ENCODE measurements at regions not wholly inside any gene's neighbourhood (a gene's known extent, or its start where the extent isn't known, plus 50 kb on each side); places are given as distances from the start of the nearest gene placed in this dataset.
A peak's percentile ranks its signal among the peaks of the same experiment; 100 is the strongest.

GRCh38 chr18:10053861-10054260 lies 140.0 kb downstream of the VAPA start:
- no peak for TF ChIP-seq CTCF (IDR thresholded peaks at IDR 0.05)
- DNase-seq: no peak
- H3K27me3 ChIP-seq: no peaks in the 10 kb centered on the region
- H3K9ac ChIP-seq (ENCODE audit: low read depth in 2 of 2, low read length in 2 of 2): no peak overlapping the region
- intact Hi-C loops (cut with DNase I): no loop called here
- H3K4me3 ChIP-seq: no peak overlapping the region
- no peaks in the 10 kb centered on the region for H3K36me3 ChIP-seq
- H3K27ac ChIP-seq: no peak overlapping the region
- no peaks in the 10 kb centered on the region for H3K9me3 ChIP-seq
- H3K4me1 ChIP-seq: no peaks in the 10 kb centered on the region

- no peaks in the 10 kb centered on the region for H3K36me3 ChIP-seq
- H3K27me3 ChIP-seq: no peaks in the 10 kb centered on the region
- no peak overlapping the region for H3K9ac ChIP-seq (ENCODE audit: low read depth in 2 of 2, low read length in 2 of 2)
- DNase-seq: no peak
- no peak for TF ChIP-seq CTCF (IDR thresholded peaks at IDR 0.05)
- H3K27ac ChIP-seq: no peak overlapping the region
- intact Hi-C loops (cut with DNase I): no loop called here
- no peaks in the 10 kb centered on the region for H3K4me1 ChIP-seq
- no peaks in the 10 kb centered on the region for H3K9me3 ChIP-seq
- no peak overlapping the region for H3K4me3 ChIP-seq
These were observed 140.6 kb downstream of the VAPA start for GRCh38 chr18:10054366-10054765.

- Histone ChIP-seq H3K9ac (ENCODE audit: low read depth in 2 of 2, low read length in 2 of 2) (no peak overlapping the region), H3K9me3 (no peaks in the 10 kb centered on the region), H3K4me1 (no peaks in the 10 kb centered on the region), H3K27ac (no peak overlapping the region), H3K4me3 (no peak overlapping the region), H3K27me3 (no peaks in the 10 kb centered on the region), H3K36me3 (no peaks in the 10 kb centered on the region)
- intact Hi-C loops (cut with DNase I): no loop called here
- no peak for TF ChIP-seq CTCF (IDR thresholded peaks at IDR 0.05)
- no peak for DNase-seq
These were observed 141.4 kb downstream of the VAPA start for GRCh38 chr18:10055125-10055750.

- no peak for TF ChIP-seq CTCF (IDR thresholded peaks at IDR 0.05)
- Histone ChIP-seq H3K27ac (no peak overlapping the region), H3K4me3 (no peak overlapping the region), H3K9ac (ENCODE audit: low read depth in 2 of 2, low read length in 2 of 2) (no peak overlapping the region), H3K36me3 (no peaks in the 10 kb centered on the region), H3K9me3 (no peaks in the 10 kb centered on the region), H3K27me3 (no peaks in the 10 kb centered on the region), H3K4me1 (no peaks in the 10 kb centered on the region)
- intact Hi-C loops (cut with DNase I): no loop called here
- DNase-seq: no peak
These were observed 142.7 kb downstream of the VAPA start for GRCh38 chr18:10056506-10056905.

DNA sequence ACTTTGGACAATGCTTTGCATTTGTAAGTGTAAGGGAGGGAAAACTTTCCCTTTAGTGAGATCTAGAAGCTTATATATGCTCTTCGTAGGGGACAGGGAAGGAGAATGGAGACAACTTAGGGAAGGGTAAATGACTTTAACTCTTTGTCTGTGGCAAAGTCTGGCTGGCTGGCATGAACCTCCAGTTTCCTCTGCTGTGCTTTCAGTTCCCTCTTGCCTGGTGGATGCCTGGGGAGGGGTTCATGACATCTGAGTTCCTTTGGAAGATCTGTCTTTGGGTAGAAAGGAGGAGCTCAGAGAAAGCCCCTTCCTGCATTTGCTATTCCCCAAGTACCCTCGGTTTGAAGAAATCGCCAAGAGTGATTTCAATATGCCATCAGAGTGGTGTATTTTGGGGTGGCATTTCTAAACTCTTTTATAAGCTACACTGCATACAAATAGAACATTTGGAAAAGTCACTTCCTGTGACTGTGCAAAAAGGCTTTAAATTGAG lies 143.6 kb downstream of the VAPA start:
- intact Hi-C loops (cut with DNase I): no loop called here
- Histone ChIP-seq H3K27ac (peak overlapping the region; percentile 69), H3K4me1 (no peaks in the 10 kb centered on the region)

More for the DNA sequence above, 143.6 kb downstream of the VAPA start:
- Histone ChIP-seq H3K36me3 (no peaks in the 10 kb centered on the region), H3K27me3 (no peaks in the 10 kb centered on the region), H3K4me3 (no peak overlapping the region), H3K9ac (ENCODE audit: low read depth in 2 of 2, low read length in 2 of 2) (no peak overlapping the region), H3K9me3 (no peaks in the 10 kb centered on the region)
- DNase-seq: no peak
- no peak for TF ChIP-seq CTCF (IDR thresholded peaks at IDR 0.05)

Data from colonic mucosa (tissue), 4 donors.